DND-41 (cell line): ENCODE measurements at regions not wholly inside any gene's neighbourhood (a gene's known extent, or its start where the extent isn't known, plus 50 kb on each side); places are given as distances from the start of the nearest gene placed in this dataset.

Source experiments
- CTCF ChIP-seq: IDR thresholded peaks from 2 replicates; pipeline ENCODE4 v1.5.1; 2012; ENCODE audit warnings: borderline replicate concordance, low read length, moderate library complexity, mild to moderate bottlenecking; ENCODE audit not compliant: poor library complexity, severe bottlenecking; ENCODE audit errors: extremely low read depth
- EZH2 ChIP-seq: IDR thresholded peaks from 3 replicates; pipeline ENCODE4 v1.6.1; 2012; ENCODE audit warnings: borderline replicate concordance, low read depth, mild to moderate bottlenecking, moderate library complexity, low read length, inconsistent platforms; ENCODE audit not compliant: severe bottlenecking

DNA sequence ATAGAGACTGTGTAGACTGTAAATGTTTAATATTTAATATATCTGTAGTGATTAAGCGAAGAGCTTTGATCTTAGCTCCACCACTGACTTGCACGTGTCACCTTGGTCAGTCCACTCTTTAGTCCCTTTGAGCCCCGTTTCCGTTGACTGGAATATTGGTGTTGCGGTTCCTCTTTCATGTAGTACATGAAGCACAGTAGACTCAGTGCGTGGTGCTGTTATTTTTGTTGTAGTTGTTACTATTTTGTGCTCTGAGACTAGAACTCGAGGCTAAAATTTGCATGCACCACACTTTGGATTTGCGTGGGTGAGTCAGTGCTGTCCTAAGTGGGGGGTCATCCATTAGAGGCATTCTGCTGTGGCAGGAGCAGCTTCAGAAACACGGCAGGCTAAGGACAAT lies 291.4 kb downstream of the QKI start:
- TF ChIP-seq CTCF = no peak
- TF ChIP-seq EZH2 = no peak
